Mammary epithelial cell (primary cell): ENCODE measurements at regions not wholly inside any gene's neighbourhood (a gene's known extent, or its start where the extent isn't known, plus 50 kb on each side); places are given as distances from the start of the nearest gene placed in this dataset.

Experiments used
- EZH2 ChIP-seq: IDR thresholded peaks from 2 replicates; pipeline ENCODE4 v1.6.1; 2012; ENCODE audit warnings: low read length, inconsistent platforms, borderline replicate concordance
- TF ChIP-seq, protein P1 (sequence below), 2 donors: IDR thresholded peaks in 1 of 2; conservative IDR thresholded peaks in 1 of 2; 2 replicates each; pipeline ENCODE4 v1.5.1; 2011 to 2012; ENCODE audit warnings: inconsistent platforms in 2 of 2, low read length in 2 of 2, mild to moderate bottlenecking in 2 of 2, control low read depth in 1 of 2, low read depth in 1 of 2; ENCODE audit not compliant: insufficient read depth in 1 of 2; ENCODE audit errors: extremely low read depth in 1 of 2

DNA sequence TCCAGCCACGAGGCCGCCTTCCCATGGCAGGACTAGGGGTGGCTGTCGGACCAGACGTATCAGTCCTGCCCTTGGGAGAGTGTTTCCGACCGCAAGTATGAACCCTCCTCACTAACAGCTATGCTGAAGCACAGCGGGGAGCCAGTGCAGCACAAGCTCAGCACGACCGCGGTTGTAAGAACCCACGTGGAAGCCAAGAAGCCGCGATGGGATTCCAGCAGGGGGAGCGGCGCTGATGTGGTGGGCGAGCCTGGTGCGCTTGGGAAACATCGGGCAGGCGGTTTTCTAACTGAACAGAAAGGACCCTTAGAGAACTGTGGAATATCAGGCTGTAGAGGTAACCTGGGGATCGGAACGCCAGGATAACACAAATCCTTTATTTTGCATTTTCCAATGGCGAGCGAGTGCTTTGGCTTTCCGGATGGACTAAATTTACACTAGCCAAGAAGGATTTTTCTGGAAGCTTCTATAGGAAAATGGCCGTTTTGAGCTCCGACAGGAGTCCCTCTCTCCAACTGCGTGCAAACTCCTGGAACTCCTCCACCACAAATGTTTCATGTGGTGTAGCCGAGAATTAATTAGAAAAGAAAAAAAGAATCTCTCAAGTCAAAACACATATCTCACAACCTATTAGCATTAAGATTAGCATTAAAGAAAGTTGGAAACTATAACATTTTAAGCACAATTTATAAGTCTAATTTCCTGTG is 132.0 kb upstream of the MYCN start:
- TF ChIP-seq, protein P1, sequence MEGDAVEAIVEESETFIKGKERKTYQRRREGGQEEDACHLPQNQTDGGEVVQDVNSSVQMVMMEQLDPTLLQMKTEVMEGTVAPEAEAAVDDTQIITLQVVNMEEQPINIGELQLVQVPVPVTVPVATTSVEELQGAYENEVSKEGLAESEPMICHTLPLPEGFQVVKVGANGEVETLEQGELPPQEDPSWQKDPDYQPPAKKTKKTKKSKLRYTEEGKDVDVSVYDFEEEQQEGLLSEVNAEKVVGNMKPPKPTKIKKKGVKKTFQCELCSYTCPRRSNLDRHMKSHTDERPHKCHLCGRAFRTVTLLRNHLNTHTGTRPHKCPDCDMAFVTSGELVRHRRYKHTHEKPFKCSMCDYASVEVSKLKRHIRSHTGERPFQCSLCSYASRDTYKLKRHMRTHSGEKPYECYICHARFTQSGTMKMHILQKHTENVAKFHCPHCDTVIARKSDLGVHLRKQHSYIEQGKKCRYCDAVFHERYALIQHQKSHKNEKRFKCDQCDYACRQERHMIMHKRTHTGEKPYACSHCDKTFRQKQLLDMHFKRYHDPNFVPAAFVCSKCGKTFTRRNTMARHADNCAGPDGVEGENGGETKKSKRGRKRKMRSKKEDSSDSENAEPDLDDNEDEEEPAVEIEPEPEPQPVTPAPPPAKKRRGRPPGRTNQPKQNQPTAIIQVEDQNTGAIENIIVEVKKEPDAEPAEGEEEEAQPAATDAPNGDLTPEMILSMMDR (conservative IDR thresholded peaks at IDR 0.05 in 1 of 2, IDR thresholded peaks at IDR 0.05 in 1 of 2; ENCODE audit: extremely low read depth in 1 of 2, insufficient read depth in 1 of 2, low read depth in 1 of 2, low read length in 2 of 2): no peak
- TF ChIP-seq EZH2: no peak
